ENCODE measurements at regions not wholly inside any gene's neighbourhood (a gene's known extent, or its start where the extent isn't known, plus 50 kb on each side); places are given as distances from the start of the nearest gene placed in this dataset.

GRCh38 chr5:173458828-173459609, 130.8 kb upstream of the STC2 start:
- no peak overlapping the region for H2BK120ac ChIP-seq (replicated peaks; ENCODE audit: low read depth, low read length)
- peaks cover 0 to 4% of the 10 kb centered on the region in 2 experiments; a peak in 1 of 4 replicates for H3K9me3 ChIP-seq (ENCODE audit: insufficient read depth in 2 of 2, low read depth in 1 of 2, low read length in 1 of 2)
- WGBS, 2 experiments (ENCODE audit: extremely low coverage in 1 of 2, insufficient coverage in 1 of 2, insufficient read length in 1 of 2, insufficient replicate concordance in 2 of 2, low coverage in 1 of 2, low lambda C conversion rate in 2 of 2, missing lambda C conversion rate in 1 of 2) = 68% methylated on average over 10 of the region's 10 CpGs; no CpG with 5 or more reads in 1 of the 2 experiments
- no peak overlapping the region for H2BK12ac ChIP-seq (ENCODE audit: low read depth, low read length)
- H3K4me1 ChIP-seq (replicated peaks in 1 of 4; ENCODE audit: control insufficient read depth in 3 of 4, insufficient read depth in 4 of 4, low read length in 3 of 4) = no peaks in the 10 kb centered on the region
- H4K8ac ChIP-seq (ENCODE audit: extremely low read depth, insufficient read depth, low read length) = no peak overlapping the region
- no peak overlapping the region for H3K18ac ChIP-seq (ENCODE audit: extremely low read depth, low read length)
- FAIRE-seq (no peak), DNase-seq (ENCODE audit: low read depth in 1 of 2, low spot score in 2 of 2) (no peak)
- POLR2A ChIA-PET (ENCODE audit: partially characterized antibody) = no interaction called here
- no peaks in the 10 kb centered on the region for H3K79me1 ChIP-seq (ENCODE audit: low read depth, low read length)
- no peak overlapping the region for H2BK15ac ChIP-seq (ENCODE audit: low read length)
- CTCF ChIA-PET (ENCODE audit: partially characterized antibody) = interaction anchor here (4.2 kb wide), 1 partner anchor 7 kb away, joined by 31 read pairs; no protein-coding TSS in a partner anchor
- no peak overlapping the region for H2BK20ac ChIP-seq (ENCODE audit: low read length)
- H3K4me2 ChIP-seq (ENCODE audit: insufficient read depth in 1 of 2, low read depth in 2 of 2, low read length in 2 of 2) = no peak overlapping the region
- TF ChIP-seq SP2 (IDR thresholded peaks at IDR 0.05; ENCODE audit: low read length) (no peak), TAF1 (IDR thresholded peaks at IDR 0.05; ENCODE audit: low read depth, low read length) (no peak), PHF8 (conservative IDR thresholded peaks at IDR 0.05; ENCODE audit: low read depth, low read length) (no peak), TAF7 (optimal IDR thresholded peaks at IDR 0.05; ENCODE audit: borderline replicate concordance, low read depth, low read length) (no peak), SIN3A (conservative IDR thresholded peaks at IDR 0.05 in 1 of 2, IDR thresholded peaks at IDR 0.05 in 1 of 2; ENCODE audit: low read depth in 1 of 2, low read length in 2 of 2) (no peak), BRCA1 (IDR thresholded peaks at IDR 0.05; ENCODE audit: low read depth, low read length) (no peak), GTF2F1 (IDR thresholded peaks at IDR 0.05; ENCODE audit: borderline replicate concordance, low read depth, low read length) (no peak)
- TF ChIP-seq, protein P1, sequence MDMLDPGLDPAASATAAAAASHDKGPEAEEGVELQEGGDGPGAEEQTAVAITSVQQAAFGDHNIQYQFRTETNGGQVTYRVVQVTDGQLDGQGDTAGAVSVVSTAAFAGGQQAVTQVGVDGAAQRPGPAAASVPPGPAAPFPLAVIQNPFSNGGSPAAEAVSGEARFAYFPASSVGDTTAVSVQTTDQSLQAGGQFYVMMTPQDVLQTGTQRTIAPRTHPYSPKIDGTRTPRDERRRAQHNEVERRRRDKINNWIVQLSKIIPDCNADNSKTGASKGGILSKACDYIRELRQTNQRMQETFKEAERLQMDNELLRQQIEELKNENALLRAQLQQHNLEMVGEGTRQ (IDR thresholded peaks at IDR 0.05; ENCODE audit: low read length) = no peak
- H4K5ac ChIP-seq (ENCODE audit: insufficient read length, low read depth, low read length) = no peak overlapping the region
- no peaks in the 10 kb centered on the region for H3K36me3 ChIP-seq (ENCODE audit: control insufficient read depth in 2 of 4, insufficient read depth in 4 of 4, low read length in 3 of 4)
- no peaks in the 10 kb centered on the region for H4K20me1 ChIP-seq (replicated peaks in 1 of 2; ENCODE audit: control insufficient read depth in 1 of 2, insufficient read depth in 2 of 2, low read length in 2 of 2)
- no peaks in the 10 kb centered on the region for H3K27me3 ChIP-seq (replicated peaks in 1 of 4; ENCODE audit: control insufficient read depth in 3 of 4, extremely low read depth in 1 of 4, insufficient read depth in 3 of 4, low read length in 3 of 4)
- no peak overlapping the region for H3K4ac ChIP-seq (replicated peaks; ENCODE audit: insufficient read length, low read depth, low read length)
- no peak overlapping the region for H2AK5ac ChIP-seq (ENCODE audit: low read depth, low read length)
- H2AFZ ChIP-seq (ENCODE audit: low read length) = no peak overlapping the region
- H3K23me2 ChIP-seq (ENCODE audit: low read depth, low read length) = no peaks in the 10 kb centered on the region
- no peak overlapping the region for H3K14ac ChIP-seq (ENCODE audit: insufficient read length)
- no peak overlapping the region for H3K9ac ChIP-seq (replicated peaks in 1 of 4; ENCODE audit: extremely low read depth in 1 of 4, low read depth in 3 of 4, low read length in 3 of 4)
- H3K79me2 ChIP-seq (ENCODE audit: control insufficient read depth in 1 of 2, insufficient read depth in 2 of 2, low read length in 2 of 2) = no peaks in the 10 kb centered on the region
- H3K27ac ChIP-seq (ENCODE audit: low read depth, low read length) = no peak overlapping the region
- H3K4me3 ChIP-seq (ENCODE audit: extremely low read depth in 1 of 4, insufficient read depth in 2 of 4, low read depth in 3 of 4, low read length in 4 of 4) = no peak overlapping the region
- no peak overlapping the region for H2BK5ac ChIP-seq (ENCODE audit: low read depth, low read length)
- H3K23ac ChIP-seq (ENCODE audit: insufficient read length) = no peak overlapping the region
- H3K56ac ChIP-seq (replicated peaks; ENCODE audit: insufficient read length, low read depth, low read length) = no peak overlapping the region
- H4K91ac ChIP-seq (replicated peaks; ENCODE audit: insufficient read length, low read length) = no peak overlapping the region

Measured in H1 (cell line).